HS-5 (cell line): ENCODE measurements at regions not wholly inside any gene's neighbourhood (a gene's known extent, or its start where the extent isn't known, plus 50 kb on each side); places are given as distances from the start of the nearest gene placed in this dataset.

ENCODE experiments used
- DNase-seq: peaks from one replicate; pipeline ENCODE4 v3.0.0-alpha.2; 2012; ENCODE audit warnings: low read depth

GRCh38 chr5:120738568-120738967 is 274.5 kb downstream of the PRR16 start:
- no peak for DNase-seq

DNA sequence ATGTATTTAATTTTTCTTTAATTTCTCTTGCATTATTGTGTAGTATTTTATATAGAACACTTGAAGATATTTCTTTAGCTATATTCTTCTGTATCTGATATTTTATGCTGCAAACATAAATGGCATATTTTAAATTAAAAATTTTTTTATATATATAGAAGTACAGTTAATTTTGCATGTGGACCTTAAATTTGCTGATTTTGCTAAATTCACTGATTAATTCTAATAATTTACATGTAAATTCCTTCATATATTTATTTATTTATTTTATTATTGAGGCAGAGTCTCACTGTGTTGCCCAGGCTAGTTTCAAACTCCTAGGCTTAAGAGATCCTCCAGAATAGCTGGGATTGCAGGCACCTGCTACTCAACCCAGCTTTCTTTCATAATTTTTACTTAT is 276.9 kb downstream of the PRR16 start:
- no peak for DNase-seq

DNA sequence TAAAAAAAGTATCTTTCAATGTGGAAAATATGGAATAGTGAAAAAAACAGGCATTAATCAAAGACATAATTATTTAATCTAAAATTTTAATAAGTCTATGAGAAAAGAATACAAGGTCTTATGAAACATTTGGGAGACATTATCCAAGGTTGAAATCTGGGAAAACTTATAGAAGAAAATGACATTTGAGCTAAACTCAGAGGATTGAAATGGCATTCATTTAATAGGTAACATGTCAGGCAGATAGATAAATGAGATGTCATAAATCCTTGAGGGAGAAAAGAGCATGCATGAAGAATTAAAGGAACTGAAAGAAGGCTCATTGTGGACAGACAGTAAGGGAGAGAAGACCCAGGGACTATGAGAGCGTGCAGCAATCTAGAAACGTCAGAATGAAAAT is 284.4 kb downstream of the PRR16 start:
- DNase-seq, result no peak

GRCh38 chr5:120749737-120750136 is 285.6 kb downstream of the PRR16 start:
- no peak for DNase-seq

- DNase-seq, result no peak
Observed at GRCh38 chr5:120759587-120759986, 295.5 kb downstream of the PRR16 start.

DNA sequence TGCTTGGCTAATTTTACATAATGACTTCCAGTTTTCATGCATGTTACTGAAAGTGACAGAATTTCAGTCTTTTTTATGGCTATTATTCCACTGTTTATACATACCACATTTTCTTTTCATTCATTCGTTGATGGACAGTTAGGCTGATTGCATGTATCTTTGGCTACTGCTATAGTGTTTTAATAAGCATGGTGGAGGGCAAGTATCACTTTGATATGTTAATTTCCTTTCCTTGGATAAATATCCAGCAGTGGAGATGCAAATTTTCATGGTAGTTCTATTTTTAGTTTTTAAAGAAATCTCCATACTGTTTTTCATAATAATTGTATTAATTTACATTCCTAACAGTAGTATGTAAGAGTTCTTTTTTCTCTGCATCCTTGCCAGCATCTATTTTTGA is 297.9 kb downstream of the PRR16 start:
- no peak for DNase-seq

GRCh38 chr5:120765189-120765588 is 301.1 kb downstream of the PRR16 start:
- DNase-seq, result no peak

- peak; percentile 34 for DNase-seq
Observed at GRCh38 chr5:120767178-120767820, 303.2 kb downstream of the PRR16 start.

GRCh38 chr5:120769312-120769872 is 305.3 kb downstream of the PRR16 start:
- peak; percentile 34 for DNase-seq

GRCh38 chr5:120771202-120771601 is 307.1 kb downstream of the PRR16 start:
- no peak for DNase-seq

GRCh38 chr5:120778491-120779484 is 314.7 kb downstream of the PRR16 start:
- no peak for DNase-seq

DNA sequence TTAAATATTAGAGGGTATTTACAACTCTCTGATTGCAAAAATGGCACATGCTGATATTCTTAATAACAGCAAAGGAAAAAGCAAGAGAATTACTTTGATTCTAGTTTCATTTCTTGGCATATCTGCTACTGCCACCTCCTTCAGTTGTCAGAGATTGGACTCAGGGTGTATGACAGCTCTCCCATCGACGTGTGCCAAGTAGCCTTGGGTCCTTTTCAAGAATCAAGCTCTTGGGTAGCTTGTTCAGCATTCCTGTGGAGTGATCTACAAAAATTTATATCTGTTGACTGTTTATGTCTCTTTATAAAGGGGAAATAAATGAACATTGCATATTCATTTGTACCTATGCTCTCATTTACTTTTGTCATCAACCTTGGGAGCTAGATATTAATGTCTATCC is 315.6 kb downstream of the PRR16 start:
- DNase-seq, result no peak

GRCh38 chr5:120788481-120788880 is 324.4 kb downstream of the PRR16 start:
- DNase-seq, result no peak

DNA sequence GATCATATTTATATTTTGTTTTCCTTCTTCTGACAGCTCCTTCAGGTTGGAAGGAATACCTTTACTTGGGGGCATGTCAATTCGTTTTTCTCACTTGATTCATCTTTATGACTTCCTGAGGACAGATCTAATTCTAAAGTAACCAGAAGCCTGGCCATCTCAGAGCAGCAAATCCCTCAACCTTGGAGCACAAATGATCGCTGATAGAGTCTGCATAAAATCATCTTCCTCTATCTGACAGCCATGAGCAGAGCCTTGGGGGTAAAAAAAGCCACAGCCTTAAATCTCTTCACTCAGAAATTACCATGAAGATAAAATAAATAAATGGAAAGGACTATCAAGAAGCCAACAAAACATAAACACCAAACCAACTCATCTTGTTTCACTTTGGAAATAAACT is 325.8 kb downstream of the PRR16 start:
- DNase-seq, result no peak

- DNase-seq, result no peak
Observed at GRCh38 chr5:120790339-120790738, 326.2 kb downstream of the PRR16 start.

DNA sequence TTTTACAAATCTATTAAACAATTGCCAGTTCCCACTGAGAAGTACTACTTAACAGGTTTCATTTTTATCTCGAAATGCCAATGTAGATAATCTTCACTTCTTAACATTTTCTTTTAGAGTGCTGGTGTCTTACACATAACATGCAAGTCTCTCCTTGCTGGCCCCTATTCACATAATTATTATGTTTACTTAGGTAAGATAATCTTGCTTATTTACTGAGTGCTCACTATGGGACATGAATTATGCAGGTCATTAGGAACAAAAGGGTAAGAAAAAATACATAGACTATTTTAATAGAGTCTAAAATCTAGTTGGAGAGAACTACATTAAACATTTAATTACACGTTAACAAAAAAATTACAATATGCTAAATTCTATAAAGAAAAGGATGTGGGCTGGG is 328.4 kb downstream of the PRR16 start:
- no peak for DNase-seq

DNA sequence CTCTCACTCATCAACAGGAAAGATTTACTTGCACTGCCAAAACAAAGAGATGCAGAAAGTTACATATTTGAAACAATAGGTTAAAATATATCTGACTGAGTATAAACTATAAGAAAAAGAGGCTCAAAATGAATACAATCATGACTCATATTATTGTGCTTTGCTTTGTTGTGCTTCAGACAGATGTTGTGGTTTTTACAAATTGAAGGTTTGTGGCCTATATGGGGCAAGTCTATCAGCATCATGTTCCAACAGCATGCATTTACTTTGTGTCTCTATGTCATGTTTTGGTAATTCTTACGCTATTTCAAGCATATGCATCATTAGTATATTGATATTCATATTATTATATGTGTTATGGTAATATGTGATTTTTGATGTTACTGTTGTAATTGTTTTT is 330.0 kb downstream of the PRR16 start:
- DNase-seq, result no peak

- DNase-seq, result no peak
Observed at GRCh38 chr5:120803282-120803681, 339.2 kb downstream of the PRR16 start.

DNA sequence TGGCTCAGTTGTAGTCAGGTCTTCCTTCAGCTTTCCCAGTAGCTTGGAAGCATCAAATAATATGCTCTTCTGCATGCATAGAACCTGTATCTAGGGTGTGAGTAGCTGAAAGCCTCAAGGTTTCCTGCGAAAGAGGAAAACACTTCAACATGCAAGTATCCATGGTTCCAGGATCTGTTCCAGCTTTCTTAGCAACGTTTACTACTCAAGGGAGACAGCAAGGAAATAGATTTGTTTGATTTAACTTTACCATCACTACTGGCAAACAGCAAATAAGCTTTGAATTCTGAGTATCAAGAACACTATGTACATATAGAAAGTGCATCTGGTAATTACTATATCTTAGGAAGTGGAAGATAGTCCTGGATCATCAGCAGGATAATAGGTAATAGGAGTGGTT is 341.0 kb downstream of the PRR16 start:
- DNase-seq, result no peak

DNA sequence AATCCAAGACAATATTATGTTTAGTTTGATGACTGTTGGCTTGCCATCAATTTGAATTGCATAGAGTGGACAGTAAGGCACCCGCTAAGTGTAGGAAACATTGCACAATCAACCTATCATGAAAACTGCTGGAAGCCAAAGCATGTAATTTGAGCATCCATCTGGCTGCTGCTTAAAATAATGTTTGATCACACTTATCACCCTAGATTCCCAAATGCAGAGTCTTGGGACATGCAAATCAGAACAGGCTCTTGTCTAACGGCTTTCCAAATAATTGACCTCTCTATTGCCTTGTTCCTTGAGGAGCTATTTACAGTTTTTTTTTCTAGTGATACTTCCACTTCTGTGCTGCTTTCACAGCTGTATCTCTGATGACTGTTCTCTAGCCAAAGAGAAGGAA is 342.1 kb downstream of the PRR16 start:
- no peak for DNase-seq

DNA sequence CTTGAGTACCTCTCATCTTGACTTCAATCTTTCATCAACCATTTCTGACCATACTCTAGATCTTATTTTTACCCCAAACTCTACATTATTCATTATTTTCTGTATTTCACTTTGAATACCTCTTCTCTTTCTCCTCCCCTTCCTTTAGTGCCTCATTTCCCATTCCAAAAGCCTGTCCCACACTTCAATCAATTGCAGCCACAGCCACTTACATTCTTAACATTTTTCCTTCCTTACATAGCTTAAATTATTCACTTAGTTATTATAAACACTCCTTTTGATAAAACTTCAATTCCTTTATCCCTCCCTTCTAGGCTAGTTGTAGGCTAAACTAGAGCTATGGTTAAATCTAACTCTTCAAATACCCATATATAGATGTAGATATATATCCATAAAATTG is 344.0 kb downstream of the PRR16 start:
- DNase-seq, result no peak

GRCh38 chr5:120808606-120809005 is 344.5 kb downstream of the PRR16 start:
- DNase-seq, result no peak

DNA sequence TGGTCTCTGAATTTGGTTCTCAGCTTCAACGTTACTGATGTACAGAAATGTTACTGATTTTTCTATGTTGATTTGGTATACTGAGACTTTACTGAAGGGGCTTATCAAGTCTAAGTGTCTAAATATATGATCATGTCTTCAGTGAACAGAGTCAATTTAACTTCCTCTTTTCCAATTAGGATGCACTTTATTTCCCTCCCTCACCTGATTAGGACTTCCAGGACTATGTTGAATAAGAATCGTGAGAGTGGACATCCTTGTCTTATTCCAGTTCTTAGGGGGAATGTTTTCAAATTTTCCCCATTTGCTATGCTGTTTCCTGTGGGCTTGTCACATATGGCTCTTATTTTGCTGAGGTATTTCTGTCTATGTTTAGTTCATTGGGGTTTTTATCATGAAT is 349.5 kb downstream of the PRR16 start:
- no peak for DNase-seq
